Trophoblast cell (in vitro differentiated cells and primary cell): ENCODE measurements at regions not wholly inside any gene's neighbourhood (a gene's known extent, or its start where the extent isn't known, plus 50 kb on each side); places are given as distances from the start of the nearest gene placed in this dataset.
"Not testable (repeated sequence)": the region's sequence is repeated elsewhere in the genome, so short reads cannot be mapped to it uniquely, and the experiment has no call there.

Source experiments
- DNase-seq, 2 donors: peaks; one replicate each; pipeline ENCODE4 v3.0.0-alpha.2; 2016
- H2AFZ ChIP-seq: 2 replicates; pipeline ENCODE4 v1.6.1; 2013; ENCODE audit warnings: low read length, moderate library complexity, mild to moderate bottlenecking; ENCODE audit not compliant: insufficient read depth, poor library complexity
- H2AK5ac ChIP-seq: 2 replicates; pipeline ENCODE4 v1.6.1; 2013; ENCODE audit warnings: mild to moderate bottlenecking, low read length
- H2BK120ac ChIP-seq: 2 replicates; pipeline ENCODE4 v1.6.1; 2013; ENCODE audit warnings: low read length, mild to moderate bottlenecking, moderate library complexity; ENCODE audit not compliant: insufficient read depth, poor library complexity
- H2BK12ac ChIP-seq: 2 replicates; pipeline ENCODE4 v1.6.1; 2013; ENCODE audit warnings: mild to moderate bottlenecking, low read length, moderate library complexity
- H2BK5ac ChIP-seq: 2 replicates; pipeline ENCODE4 v1.6.1; 2013; ENCODE audit warnings: low read length, low read depth, moderate library complexity, mild to moderate bottlenecking; ENCODE audit not compliant: poor library complexity
- H3K14ac ChIP-seq: 2 replicates; pipeline ENCODE4 v1.6.1; 2013; ENCODE audit warnings: mild to moderate bottlenecking, low read length
- H3K18ac ChIP-seq: 2 replicates; pipeline ENCODE4 v1.6.1; 2013; ENCODE audit warnings: mild to moderate bottlenecking, low read length
- H3K23ac ChIP-seq: 2 replicates; pipeline ENCODE4 v1.6.1; 2013; ENCODE audit warnings: low read length
- H3K27ac ChIP-seq: 2 replicates; pipeline ENCODE4 v1.5.1; 2013; ENCODE audit warnings: low read depth, mild to moderate bottlenecking, inconsistent platforms, low read length, moderate library complexity
- H3K27me3 ChIP-seq: 2 replicates; pipeline ENCODE4 v1.6.1; 2013; ENCODE audit warnings: inconsistent platforms, mild to moderate bottlenecking, low read length, moderate library complexity; ENCODE audit not compliant: insufficient read depth
- H3K36me3 ChIP-seq, 2 experiments: 1 replicate in 1 of 2; 2 replicates in 1 of 2; pipeline ENCODE4 v1.6.1; 2013; ENCODE audit warnings: low read length in 2 of 2, mild to moderate bottlenecking in 2 of 2, moderate library complexity in 1 of 2; ENCODE audit not compliant: insufficient read depth in 2 of 2, control insufficient read depth in 1 of 2
- H3K4ac ChIP-seq: 2 replicates; pipeline ENCODE4 v1.6.1; 2013; ENCODE audit warnings: low read depth, mild to moderate bottlenecking, low read length, moderate library complexity
- H3K4me1 ChIP-seq, 2 experiments: 1 replicate in 1 of 2; 2 replicates in 1 of 2; pipeline ENCODE4 v1.6.1; 2013; ENCODE audit warnings: low read length in 2 of 2, mild to moderate bottlenecking in 2 of 2, moderate library complexity in 1 of 2; ENCODE audit not compliant: insufficient read depth in 2 of 2, control insufficient read depth in 1 of 2
- H3K4me2 ChIP-seq: 2 replicates; pipeline ENCODE4 v1.6.1; 2013; ENCODE audit warnings: inconsistent platforms, mild to moderate bottlenecking, low read length, moderate library complexity
- H3K4me3 ChIP-seq: 2 replicates; pipeline ENCODE4 v1.5.1; 2013; ENCODE audit warnings: mild to moderate bottlenecking, low read depth, low read length, inconsistent platforms
- H3K79me1 ChIP-seq: one replicate; pipeline ENCODE4 v1.6.1; 2013; ENCODE audit warnings: low read length
- H3K79me2 ChIP-seq: 2 replicates; pipeline ENCODE4 v1.6.1; 2013; ENCODE audit warnings: low read length, mild to moderate bottlenecking; ENCODE audit not compliant: control insufficient read depth, insufficient read depth, poor library complexity
- H3K9ac ChIP-seq: 2 replicates; pipeline ENCODE4 v1.6.1; 2013; ENCODE audit warnings: mild to moderate bottlenecking, low read length
- H3K9me3 ChIP-seq: 2 replicates; pipeline ENCODE4 v1.6.1; 2013; ENCODE audit warnings: low read depth, mild to moderate bottlenecking, control low read depth, inconsistent platforms, low read length; ENCODE audit not compliant: insufficient read depth
- H4K12ac ChIP-seq: 2 replicates; pipeline ENCODE4 v1.6.1; 2013; ENCODE audit warnings: low read depth, mild to moderate bottlenecking, low read length, moderate library complexity
- H4K8ac ChIP-seq: 2 replicates; pipeline ENCODE4 v1.6.1; 2013; ENCODE audit warnings: low read depth, mild to moderate bottlenecking, low read length, moderate library complexity
- H4K91ac ChIP-seq: one replicate; pipeline ENCODE4 v1.6.1; 2013; ENCODE audit warnings: low read depth, mild to moderate bottlenecking, low read length, moderate library complexity
- WGBS: extraction: QIAGEN DNeasy Blood & Tissue Kit; methylation state at CpG from one replicate; pipeline ENCODE4 v1.1.7; 2013; ENCODE audit warnings: missing lambda C conversion rate; ENCODE audit not compliant: insufficient read length, insufficient coverage; ENCODE audit errors: extremely low coverage; 5-methylcytosine and 5-hydroxymethylcytosine counted together

DNA sequence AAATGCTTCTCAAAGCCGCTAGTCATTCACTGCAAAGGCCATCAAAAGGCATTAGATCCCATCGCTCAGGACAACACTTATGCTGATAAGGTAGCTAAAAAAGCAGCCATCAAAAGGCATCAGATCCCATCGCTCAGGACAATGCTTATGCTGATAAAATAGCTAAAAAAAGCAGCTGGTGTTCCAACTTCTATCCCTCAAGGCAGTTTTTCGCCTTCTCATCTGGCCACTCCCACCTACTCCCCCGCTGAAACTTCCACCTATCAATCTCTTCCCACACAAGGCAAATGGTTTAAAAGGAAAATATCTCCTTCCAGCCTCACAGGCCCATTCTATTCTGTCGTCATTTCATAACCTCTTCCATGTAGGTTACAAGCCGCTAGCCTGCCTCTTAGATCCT, 101.6 kb upstream of the SLC6A14 start:
- H4K8ac ChIP-seq, H3K27ac ChIP-seq, H3K4ac ChIP-seq, H3K18ac ChIP-seq, H3K79me2 ChIP-seq, H3K23ac ChIP-seq, H2AK5ac ChIP-seq, H2AFZ ChIP-seq, H4K12ac ChIP-seq, H3K9ac ChIP-seq, H2BK5ac ChIP-seq, H3K4me3 ChIP-seq, H3K27me3 ChIP-seq, H4K91ac ChIP-seq, H2BK120ac ChIP-seq, H3K9me3 ChIP-seq, H2BK12ac ChIP-seq, H3K79me1 ChIP-seq, H3K14ac ChIP-seq, H3K4me2 ChIP-seq, DNase-seq, H3K4me1 ChIP-seq, H3K36me3 ChIP-seq: not testable (repeated sequence)
- WGBS: no CpG with 5 or more reads among the region's 7 CpGs

GRCh38 chrX:116339407-116339806, 97.0 kb upstream of the SLC6A14 start:
- Histone ChIP-seq H2AFZ (no peak overlapping the region), H3K79me2 (no peaks in the 10 kb centered on the region), H2BK5ac (no peak overlapping the region), H3K79me1 (no peaks in the 10 kb centered on the region), H2BK12ac (no peak overlapping the region), H3K4me2 (no peak overlapping the region), H3K36me3 (no peaks in the 10 kb centered on the region), H2BK120ac (no peak overlapping the region), H3K9me3 (no peaks in the 10 kb centered on the region), H3K27ac (no peak overlapping the region), H3K14ac (no peak overlapping the region), H3K4me3 (no peak overlapping the region), H3K23ac (no peak overlapping the region), H3K4ac (no peak overlapping the region), H4K12ac (no peak overlapping the region), H3K18ac (no peak overlapping the region), H3K27me3 (no peaks in the 10 kb centered on the region), H3K4me1 (no peaks in the 10 kb centered on the region), H2AK5ac (no peak overlapping the region), H3K9ac (no peak overlapping the region), H4K8ac (no peak overlapping the region), H4K91ac (no peak overlapping the region)
- DNase-seq: no peak
- WGBS: no CpG with 5 or more reads among the region's 1 CpG

DNA sequence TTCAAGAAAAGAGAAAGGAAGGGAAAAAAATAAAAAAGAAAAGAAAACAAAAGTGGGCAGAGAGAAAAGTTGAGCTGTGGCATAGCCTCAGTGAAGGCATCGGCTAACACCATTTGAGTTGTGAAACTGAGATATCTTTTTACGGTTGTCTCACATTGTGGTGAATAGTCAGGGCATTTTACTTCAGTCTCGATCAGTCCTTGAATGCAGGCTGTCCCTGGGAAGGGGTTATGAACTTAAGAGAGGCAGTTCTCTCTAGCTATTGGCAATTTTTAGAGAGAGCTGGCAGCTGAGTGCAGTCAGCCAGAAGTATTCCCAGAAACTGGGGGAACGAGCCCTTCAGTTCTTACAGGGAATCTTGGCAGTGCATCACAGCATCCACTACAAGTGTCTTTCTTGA, 93.5 kb upstream of the SLC6A14 start:
- H3K4ac ChIP-seq: no peak overlapping the region
- no peak overlapping the region for H3K9ac ChIP-seq
- no peak overlapping the region for H2BK12ac ChIP-seq
- no peak overlapping the region for H2AK5ac ChIP-seq
- H3K27me3 ChIP-seq: no peaks in the 10 kb centered on the region
- H3K4me3 ChIP-seq: no peak overlapping the region
- H4K91ac ChIP-seq: no peak overlapping the region
- H4K8ac ChIP-seq: no peak overlapping the region
- H3K23ac ChIP-seq: no peak overlapping the region
- H3K9me3 ChIP-seq: no peaks in the 10 kb centered on the region
- H3K79me1 ChIP-seq: no peaks in the 10 kb centered on the region
- no peaks in the 10 kb centered on the region for H3K36me3 ChIP-seq
- no peak overlapping the region for H2BK120ac ChIP-seq
- no peak overlapping the region for H3K18ac ChIP-seq
- DNase-seq: no peak
- no peak overlapping the region for H3K27ac ChIP-seq
- no peak overlapping the region for H2BK5ac ChIP-seq
- no peak overlapping the region for H3K14ac ChIP-seq
- no CpG with 5 or more reads among the region's 4 CpGs for WGBS
- H2AFZ ChIP-seq: no peak overlapping the region
- no peak overlapping the region for H3K4me2 ChIP-seq
- H4K12ac ChIP-seq: no peak overlapping the region
- no peaks in the 10 kb centered on the region for H3K79me2 ChIP-seq
- no peaks in the 10 kb centered on the region for H3K4me1 ChIP-seq

- Histone ChIP-seq H2BK5ac (no peak overlapping the region), H3K14ac (no peak overlapping the region), H3K27me3 (no peaks in the 10 kb centered on the region), H3K23ac (no peak overlapping the region), H2AFZ (no peak overlapping the region), H3K4me2 (no peak overlapping the region), H3K9me3 (no peaks in the 10 kb centered on the region), H2BK12ac (no peak overlapping the region), H3K4ac (no peak overlapping the region), H4K91ac (no peak overlapping the region), H2AK5ac (no peak overlapping the region), H3K4me3 (no peak overlapping the region), H4K12ac (no peak overlapping the region), H3K27ac (no peak overlapping the region), H3K18ac (no peak overlapping the region), H2BK120ac (no peak overlapping the region), H3K9ac (no peak overlapping the region), H3K79me2 (no peaks in the 10 kb centered on the region), H3K4me1 (no peaks in the 10 kb centered on the region), H3K36me3 (no peaks in the 10 kb centered on the region), H4K8ac (no peak overlapping the region), H3K79me1 (no peaks in the 10 kb centered on the region)
- no CpG with 5 or more reads among the region's 3 CpGs for WGBS
- DNase-seq: no peak
Measured at GRCh38 chrX:116345958-116346357, 90.4 kb upstream of the SLC6A14 start.
